Uterus (tissue), 2 donors: ENCODE measurements at regions not wholly inside any gene's neighbourhood (a gene's known extent, or its start where the extent isn't known, plus 50 kb on each side); places are given as distances from the start of the nearest gene placed in this dataset.

Experiments
- CTCF ChIP-seq, 4 experiments: fragments of 200-600 bp in 2 of 4; fragments of 450-650 bp in 2 of 4; sonication (generic) in 2 of 4; IDR thresholded peaks; one replicate each; pipeline ENCODE4 v1.5.1; 2016 to 2019; ENCODE audit warnings: antibody characterized with exemption in 4 of 4, mild to moderate bottlenecking in 2 of 4, moderate library complexity in 1 of 4
- POLR2A ChIP-seq, 2 donors: fragments of 450-650 bp; IDR thresholded peaks; one replicate each; pipeline ENCODE4 v1.6.1; 2016; ENCODE audit warnings: antibody characterized with exemption in 2 of 2, mild to moderate bottlenecking in 1 of 2, moderate library complexity in 1 of 2

GRCh38 chr10:91162495-91163268, 57.8 kb upstream of the PCGF5 start:
- peak in 2 of 4 experiments; percentile 6 to 8 for TF ChIP-seq CTCF (IDR thresholded peaks at IDR 0.05)
- TF ChIP-seq POLR2A (IDR thresholded peaks at IDR 0.05), result peak; percentile 26 to 52
